Panc1 (cell line): ENCODE measurements at regions not wholly inside any gene's neighbourhood (a gene's known extent, or its start where the extent isn't known, plus 50 kb on each side); places are given as distances from the start of the nearest gene placed in this dataset.

ENCODE experiments used
- CTCF ChIP-seq: fragments of 450-650 bp; IDR thresholded peaks from 2 replicates; pipeline ENCODE4 v1.5.1; 2017; ENCODE audit warnings: mild to moderate bottlenecking
- POLR2AphosphoS5 ChIP-seq: IDR thresholded peaks from 2 replicates; pipeline ENCODE4 v1.6.1; 2012; ENCODE audit warnings: mild to moderate bottlenecking, low read depth, low read length, moderate library complexity
- REST ChIP-seq, 2 experiments: IDR thresholded peaks; 2 replicates each; pipeline ENCODE4 v1.6.1; 2011 to 2012; ENCODE audit warnings: low read depth in 2 of 2, control low read depth in 1 of 2, low read length in 1 of 2, mild to moderate bottlenecking in 1 of 2, moderate library complexity in 1 of 2; ENCODE audit not compliant: insufficient read depth in 1 of 2
- TCF7L2 ChIP-seq: IDR thresholded peaks from 2 replicates; pipeline ENCODE4 v1.6.1; 2011; ENCODE audit warnings: mild to moderate bottlenecking, low read depth, low read length, inconsistent platforms

- TF ChIP-seq CTCF, result no peak
- TF ChIP-seq TCF7L2, result no peak
- TF ChIP-seq POLR2AphosphoS5, result no peak
- no peak for TF ChIP-seq REST (IDR thresholded peaks at IDR 0.05; ENCODE audit: insufficient read depth in 1 of 2, low read depth in 2 of 2, low read length in 1 of 2)
Measured at GRCh38 chr10:35792291-35792690, 150.2 kb upstream of the FZD8 start.
